Right lobe of liver (tissue), 6 donors: ENCODE measurements at regions not wholly inside any gene's neighbourhood (a gene's known extent, or its start where the extent isn't known, plus 50 kb on each side); places are given as distances from the start of the nearest gene placed in this dataset.

Experiments
- ATAC-seq, 4 donors: fragments of 200-7000 bp; cut with Tn5 transposase; one replicate each; pipeline ENCODE4 v1.9.1; 2020; ENCODE audit warnings: mild to moderate bottlenecking in 4 of 4, moderate library complexity in 4 of 4
- DNase-seq, 3 donors: peaks; one replicate each; pipeline ENCODE4 v3.0.0-alpha.2; 2020
- H3K27ac ChIP-seq, 3 donors: fragments of 200-600 bp; one replicate each; pipeline ENCODE4 v1.8.0; 2022
- H3K27me3 ChIP-seq, 2 donors: fragments of 200-600 bp; one replicate each; pipeline ENCODE4 v1.8.0; 2022
- H3K36me3 ChIP-seq, 4 donors: fragments of 200-600 bp; sonication (generic) in 1 of 4; one replicate each; pipeline versions ENCODE4 v1.5.1 to v1.8.0; 2017 to 2022; ENCODE audit warnings: control low read depth in 1 of 4
- H3K4me1 ChIP-seq, 4 donors: fragments of 200-600 bp; sonication (generic) in 1 of 4; one replicate each; pipeline versions ENCODE4 v1.5.1 to v1.8.0; 2017 to 2022; ENCODE audit warnings: control low read depth in 1 of 4
- H3K4me3 ChIP-seq, 3 donors: fragments of 200-600 bp; one replicate each; pipeline ENCODE4 v1.8.0; 2022
- H3K9me3 ChIP-seq, 4 donors: fragments of 200-600 bp; sonication (generic) in 1 of 4; one replicate each; pipeline versions ENCODE4 v1.5.1 to v1.8.0; 2017 to 2022; ENCODE audit warnings: control low read depth in 1 of 4
- CTCF ChIP-seq, 4 donors: fragments of 200-600 bp in 3 of 4; fragments of 450-650 bp in 1 of 4; IDR thresholded peaks; one replicate each; pipeline versions ENCODE4 v1.5.1 to v1.8.0; 2016 to 2022; ENCODE audit warnings: antibody characterized with exemption in 4 of 4, mild to moderate bottlenecking in 2 of 4
- POLR2A ChIP-seq: fragments of 450-650 bp; IDR thresholded peaks from one replicate; pipeline ENCODE4 v1.6.1; 2017; ENCODE audit warnings: antibody characterized with exemption, mild to moderate bottlenecking
- WGBS: methylation state at CpG from one replicate; pipeline ENCODE4 v1.1.6; 2018; ENCODE audit warnings: low coverage, low lambda C conversion rate; ENCODE audit not compliant: insufficient coverage; ENCODE audit errors: missing lambda C conversion rate; 5-methylcytosine and 5-hydroxymethylcytosine counted together
- intact Hi-C, 2 donors: fragments of 100-400 bp; cut with DNase I; formaldehyde crosslinking; loops; one replicate each; pipeline versions ENCODE4 v1.11.2 to v1.14.1; 2022
- donor health status: DM: no; HTN: yes; CAD: no.
- donor health status: DM: no; HTN: no; CAD: no.
- donor health status: DM: no; HTN: no; CAD: no.
- donor health status: DM: no; HTN: yes; CAD: no.
- donor health status: DM: no; HTN: yes; CAD: no.

GRCh38 chr1:90534116-90534515 lies 183.0 kb downstream of the BARHL2 start:
- Histone ChIP-seq H3K4me3 (no peak overlapping the region), H3K9me3 (no peaks in the 10 kb centered on the region), H3K27ac (no peak overlapping the region), H3K27me3 (no peaks in the 10 kb centered on the region), H3K4me1 (no peaks in the 10 kb centered on the region), H3K36me3 (no peaks in the 10 kb centered on the region)
- ATAC-seq (no peak), DNase-seq (no peak)
- intact Hi-C loops = no loop called here
- no peak for TF ChIP-seq POLR2A
- no peak for TF ChIP-seq CTCF (IDR thresholded peaks at IDR 0.05)
- 63% methylated on average over 6 of the region's 6 CpGs for WGBS

- intact Hi-C loops = no loop called here
- Histone ChIP-seq H3K27me3 (no peaks in the 10 kb centered on the region), H3K36me3 (no peaks in the 10 kb centered on the region), H3K27ac (no peak overlapping the region), H3K4me3 (no peak overlapping the region), H3K9me3 (no peaks in the 10 kb centered on the region), H3K4me1 (no peaks in the 10 kb centered on the region)
- DNase-seq (no peak), ATAC-seq (no peak)
- TF ChIP-seq CTCF (IDR thresholded peaks at IDR 0.05) (no peak), POLR2A (no peak)
These were observed 190.1 kb downstream of the BARHL2 start for GRCh38 chr1:90526954-90527353.

GRCh38 chr1:90522432-90522831 lies 194.7 kb downstream of the BARHL2 start:
- ATAC-seq (no peak), DNase-seq (no peak)
- Histone ChIP-seq H3K4me1 (no peaks in the 10 kb centered on the region), H3K9me3 (no peaks in the 10 kb centered on the region), H3K4me3 (no peak overlapping the region), H3K27me3 (no peaks in the 10 kb centered on the region), H3K27ac (no peak overlapping the region), H3K36me3 (no peaks in the 10 kb centered on the region)
- intact Hi-C loops = no loop called here
- TF ChIP-seq CTCF (IDR thresholded peaks at IDR 0.05) (no peak), POLR2A (no peak)

- intact Hi-C loops = no loop called here
These were observed 203.1 kb downstream of the BARHL2 start for GRCh38 chr1:90513956-90514355.

More at GRCh38 chr1:90513956-90514355, 203.1 kb downstream of the BARHL2 start:
- TF ChIP-seq CTCF (IDR thresholded peaks at IDR 0.05) (no peak), POLR2A (no peak)
- Histone ChIP-seq H3K9me3 (no peaks in the 10 kb centered on the region), H3K36me3 (no peaks in the 10 kb centered on the region), H3K4me1 (peaks cover 0 to 9% (median 0%) of the 10 kb centered on the region in 4 donors), H3K27me3 (no peaks in the 10 kb centered on the region), H3K27ac (no peak overlapping the region), H3K4me3 (no peak overlapping the region)
- DNase-seq (no peak), ATAC-seq (no peak)
- WGBS = 58% methylated on average over 5 of the region's 5 CpGs
